ENCODE measurements at regions not wholly inside any gene's neighbourhood (a gene's known extent, or its start where the extent isn't known, plus 50 kb on each side); places are given as distances from the start of the nearest gene placed in this dataset.
"Not testable (repeated sequence)": the region's sequence is repeated elsewhere in the genome, so short reads cannot be mapped to it uniquely, and the experiment has no call there.

DNA sequence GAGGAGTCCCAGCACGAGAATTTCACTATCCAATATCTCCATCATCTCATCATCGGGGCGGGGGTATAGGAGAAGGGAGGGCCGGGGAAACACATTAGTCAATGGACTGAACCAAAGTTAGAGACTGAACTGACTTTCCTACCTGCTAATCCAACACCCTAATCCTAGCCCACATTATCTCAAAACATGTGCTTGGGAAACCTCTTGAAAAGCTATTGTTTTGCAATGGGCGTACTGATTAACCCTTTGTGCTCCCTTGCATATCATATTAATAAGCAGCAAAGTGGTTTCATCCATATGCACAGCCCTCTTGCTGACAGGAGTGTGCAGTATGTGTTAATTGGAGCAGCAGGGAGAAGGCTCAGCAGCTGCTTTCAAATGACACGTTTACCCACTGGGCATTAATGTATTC lies 125.7 kb upstream of the GRIP1 start:
- H3K27ac ChIP-seq, result no peak overlapping the region
- TF ChIP-seq CTCF (conservative IDR thresholded peaks at IDR 0.05), result no peak

- H3K27ac ChIP-seq, result no peak overlapping the region
- TF ChIP-seq CTCF (conservative IDR thresholded peaks at IDR 0.05), result no peak
Measured at GRCh38 chr12:66808606-66809005, 129.7 kb upstream of the GRIP1 start.

GRCh38 chr12:66813137-66813892 lies 134.4 kb upstream of the GRIP1 start:
- TF ChIP-seq CTCF (conservative IDR thresholded peaks at IDR 0.05), result no peak
- no peak overlapping the region for H3K27ac ChIP-seq

- H3K27ac ChIP-seq, result no peak overlapping the region
- no peak for TF ChIP-seq CTCF (conservative IDR thresholded peaks at IDR 0.05)
Measured at GRCh38 chr12:66819587-66819986, 140.7 kb upstream of the GRIP1 start.

- peak overlapping the region; percentile 77 for H3K27ac ChIP-seq
- TF ChIP-seq CTCF (conservative IDR thresholded peaks at IDR 0.05), result no peak
Measured at GRCh38 chr12:66822961-66823360, 144.1 kb upstream of the GRIP1 start.

DNA sequence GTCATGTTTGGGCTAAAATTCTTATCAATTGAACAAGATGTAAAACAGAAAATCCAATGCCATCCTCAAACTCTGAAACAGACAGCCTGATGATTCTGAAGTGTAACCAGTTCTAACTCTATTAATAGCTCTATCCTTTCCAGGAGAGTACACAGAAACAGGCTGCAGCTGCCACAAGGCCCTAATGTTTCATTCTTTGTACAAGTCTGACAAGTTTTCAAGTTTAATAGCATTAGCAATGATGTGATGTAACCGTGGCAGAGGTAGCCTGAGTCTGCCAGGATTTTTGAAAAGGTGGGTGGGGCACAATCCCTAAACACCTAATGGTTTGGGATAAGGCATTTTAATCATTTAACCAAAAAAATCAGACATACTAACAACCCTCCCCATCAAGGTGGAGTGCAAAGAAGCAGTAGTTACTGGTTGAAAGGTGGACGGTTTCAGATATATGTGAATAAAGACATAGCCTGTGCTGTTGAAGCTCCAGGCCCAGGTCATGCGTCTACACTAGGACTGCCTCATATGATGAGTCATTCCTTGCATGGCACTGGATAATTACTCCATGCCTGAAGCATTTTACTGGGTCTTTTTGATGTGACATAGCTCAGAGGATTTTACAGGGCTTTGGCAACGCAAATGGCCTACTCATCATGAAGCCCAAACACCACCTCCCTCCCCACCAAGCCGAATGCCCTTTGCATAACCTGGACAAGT lies 145.1 kb upstream of the GRIP1 start:
- TF ChIP-seq CTCF (conservative IDR thresholded peaks at IDR 0.05), result no peak
- H3K27ac ChIP-seq, result peak overlapping the region; percentile 77

DNA sequence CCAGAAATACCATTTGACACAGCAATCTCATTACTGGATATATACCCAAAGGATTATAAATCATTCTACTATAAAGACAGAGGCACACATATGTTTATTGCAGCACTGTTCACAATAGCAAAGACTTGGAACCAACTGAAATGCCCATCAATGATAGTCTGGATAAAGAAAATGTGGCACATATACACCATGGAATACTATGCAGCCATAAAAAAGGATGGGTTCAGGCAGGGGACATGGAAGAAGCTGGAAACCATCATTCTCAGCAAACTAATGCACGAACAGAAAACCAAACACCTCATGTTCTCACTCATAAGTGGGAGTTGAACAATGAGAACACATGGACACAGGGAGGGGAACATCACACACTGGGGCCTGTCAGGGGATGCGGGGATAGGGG lies 147.0 kb upstream of the GRIP1 start:
- H3K27ac ChIP-seq, result not testable (repeated sequence)

All from VCaP (cell line).